Activated effector memory CD4-positive, alpha-beta T cell treated with anti-CD3 and anti-CD28 coated beads, Interleukin-2, amount 50 U/mL, for 16 hours (primary cell): ENCODE measurements at regions not wholly inside any gene's neighbourhood (a gene's known extent, or its start where the extent isn't known, plus 50 kb on each side); places are given as distances from the start of the nearest gene placed in this dataset.
"Not testable (repeated sequence)": the region's sequence is repeated elsewhere in the genome, so short reads cannot be mapped to it uniquely, and the experiment has no call there.

Source experiments
- DNase-seq: peaks from one replicate; pipeline ENCODE4 v3.0.0-alpha.2; 2020

DNA sequence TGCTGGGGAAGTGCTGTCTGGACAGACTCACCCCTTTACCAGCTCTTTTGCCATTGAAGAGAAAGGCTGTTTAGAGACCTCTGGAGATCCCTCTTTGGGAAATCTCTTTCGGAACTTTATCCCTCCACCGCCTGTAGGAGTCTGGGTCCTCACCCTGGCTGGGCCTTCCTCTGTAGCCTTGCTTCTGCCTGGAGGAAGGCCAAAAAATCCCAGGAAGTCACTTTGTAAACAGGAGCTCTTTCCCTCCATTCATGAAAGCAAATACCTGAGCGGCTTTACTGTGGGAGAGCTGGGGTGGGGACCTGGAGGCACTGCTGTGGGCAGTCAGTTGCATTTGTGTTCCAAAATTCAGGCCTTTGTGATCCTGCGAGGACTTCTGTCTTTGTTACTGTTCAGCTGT lies 126.2 kb downstream of the KLF6 start:
- DNase-seq, result no peak

DNA sequence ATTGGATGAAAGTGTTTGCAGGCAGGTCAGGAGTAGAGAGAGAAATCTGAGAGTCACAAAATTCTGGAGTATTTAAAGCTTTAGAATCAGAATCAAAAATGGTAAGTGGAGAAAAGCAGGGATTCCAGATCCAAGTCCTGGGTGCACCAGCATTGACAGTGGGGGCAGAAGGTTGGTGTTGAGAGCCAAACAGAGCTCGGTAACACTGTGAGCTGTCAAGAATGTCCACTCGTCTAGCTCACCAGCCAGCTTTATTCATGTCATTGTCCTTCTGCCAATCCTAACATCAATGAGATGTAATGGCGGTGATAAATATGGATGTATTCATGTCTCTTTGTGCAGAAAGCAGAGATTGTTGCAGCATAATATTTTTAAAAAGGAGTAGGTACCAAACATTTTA lies 128.8 kb downstream of the KLF6 start:
- no peak for DNase-seq

DNA sequence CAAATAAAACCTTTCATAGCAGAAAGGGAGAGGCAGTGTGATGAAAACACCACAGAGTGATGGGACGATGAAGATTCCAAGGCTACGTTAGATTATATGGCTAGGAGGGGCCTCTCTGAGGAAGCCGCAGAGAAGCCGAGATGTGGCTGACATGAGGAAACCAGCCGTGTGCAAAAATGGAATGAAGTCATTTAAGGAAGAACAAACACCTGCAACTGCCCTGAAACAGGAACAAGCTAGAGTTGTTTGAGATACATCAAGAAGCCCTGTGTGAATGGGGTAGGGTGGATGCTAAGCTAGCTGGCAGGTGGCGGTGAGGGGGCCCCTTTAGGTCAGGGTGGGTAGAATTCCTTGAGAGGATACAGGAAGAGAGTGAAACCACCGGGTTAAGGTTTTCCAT lies 129.5 kb downstream of the KLF6 start:
- no peak for DNase-seq

DNA sequence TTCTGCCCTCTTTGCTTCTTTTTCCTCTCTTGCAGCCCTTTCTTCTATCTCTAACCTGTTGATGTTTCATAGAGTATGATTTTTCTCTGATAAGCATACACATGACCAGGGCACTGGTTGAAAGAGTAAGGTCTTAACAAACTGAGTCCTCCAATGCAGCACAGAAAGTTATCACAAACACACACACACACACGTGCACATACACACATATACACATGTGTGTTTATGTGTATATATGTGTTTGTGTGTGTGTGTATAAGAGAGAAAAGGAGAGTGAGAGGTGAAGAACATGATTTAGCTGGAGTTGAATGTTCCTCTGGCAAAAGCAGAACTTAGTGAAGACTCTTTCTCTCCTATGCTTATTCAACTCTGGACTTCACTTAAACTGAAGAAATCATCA lies 130.0 kb downstream of the KLF6 start:
- no peak for DNase-seq

GRCh38 chr10:3654496-3654895 lies 130.5 kb downstream of the KLF6 start:
- no peak for DNase-seq

DNA sequence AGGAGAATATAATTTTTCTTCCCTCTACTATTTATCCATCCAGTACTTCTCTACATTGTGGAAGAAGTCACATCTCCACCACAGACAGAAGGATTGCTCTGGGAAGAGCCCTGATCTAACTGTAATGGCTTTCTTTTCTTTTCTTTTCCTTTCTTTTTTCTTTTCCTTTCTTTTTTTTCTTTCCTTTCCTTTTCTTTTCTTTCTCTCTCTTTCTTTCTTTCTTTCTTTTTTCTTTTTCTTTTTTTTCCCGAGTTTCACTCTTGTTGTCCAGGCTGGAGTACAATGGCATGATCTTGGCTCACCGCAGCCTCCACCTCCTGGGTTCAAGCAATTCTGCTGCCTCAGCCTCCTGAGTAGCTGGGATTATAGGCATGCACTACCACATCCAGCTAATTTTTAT lies 131.7 kb downstream of the KLF6 start:
- not testable (repeated sequence) for DNase-seq

GRCh38 chr10:3652886-3653285 lies 132.1 kb downstream of the KLF6 start:
- peak; percentile 78 for DNase-seq

GRCh38 chr10:3651969-3652653 lies 132.9 kb downstream of the KLF6 start:
- DNase-seq, result no peak

DNA sequence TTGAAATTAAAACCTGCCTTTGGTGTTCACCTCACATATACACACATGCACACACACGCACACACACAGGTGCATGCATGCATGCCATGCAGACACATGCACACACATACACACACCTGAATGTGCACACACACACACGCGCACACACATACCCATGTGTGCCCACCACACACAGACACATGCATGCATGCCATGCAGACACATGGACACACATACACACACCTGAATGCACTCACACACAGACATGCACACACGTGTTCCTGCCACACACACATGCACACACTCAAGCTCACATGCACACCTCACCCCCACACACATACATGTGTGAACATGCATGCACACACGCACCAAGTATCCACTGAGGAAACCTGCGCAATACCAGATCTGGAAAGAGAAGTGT lies 136.4 kb downstream of the KLF6 start:
- no peak for DNase-seq

DNA sequence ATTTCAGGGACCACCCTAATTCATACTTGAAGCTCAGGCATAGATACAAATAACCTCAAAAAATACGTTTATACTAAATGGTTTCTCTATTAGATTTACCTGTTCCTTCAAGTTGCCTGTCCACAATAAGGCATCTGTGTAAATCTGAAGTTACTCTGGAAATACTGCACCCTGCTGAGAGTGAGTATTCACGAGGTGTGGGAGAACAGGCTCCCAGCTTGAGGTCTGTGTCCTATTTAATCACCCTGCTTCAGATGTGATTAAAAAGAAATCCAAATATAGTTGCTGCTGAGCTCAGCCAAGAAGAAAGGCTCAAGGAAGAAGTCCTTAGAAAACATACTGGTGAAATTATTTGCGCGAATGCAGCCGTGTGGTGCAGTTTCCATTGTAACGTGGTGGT lies 136.8 kb downstream of the KLF6 start:
- DNase-seq, result no peak

- no peak for DNase-seq
Observed at GRCh38 chr10:3647074-3647473, 137.9 kb downstream of the KLF6 start.

- DNase-seq, result no peak
Observed at GRCh38 chr10:3645406-3645805, 139.6 kb downstream of the KLF6 start.

GRCh38 chr10:3640816-3641215 lies 144.2 kb downstream of the KLF6 start:
- DNase-seq, result no peak

DNA sequence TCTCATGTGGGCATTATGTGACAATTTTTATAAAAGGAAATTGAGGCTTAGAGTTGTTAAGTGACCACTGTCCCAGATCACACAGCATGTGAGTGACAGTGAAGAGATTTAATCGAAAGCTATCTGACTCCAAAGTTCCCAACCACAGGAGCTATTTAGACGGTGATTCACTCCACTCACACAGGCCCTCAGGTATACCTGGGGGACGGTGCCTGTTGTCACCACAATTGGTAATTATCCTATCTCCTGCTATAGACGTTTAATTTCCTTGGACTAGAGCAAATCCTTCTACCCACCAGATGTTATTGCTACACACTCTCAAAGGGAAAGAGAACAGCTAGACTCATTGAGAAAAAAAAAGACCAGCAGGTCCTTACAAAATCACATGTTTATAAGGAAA lies 145.5 kb downstream of the KLF6 start:
- DNase-seq, result no peak

- DNase-seq, result no peak
Observed at GRCh38 chr10:3636356-3637181, 148.4 kb downstream of the KLF6 start.

DNA sequence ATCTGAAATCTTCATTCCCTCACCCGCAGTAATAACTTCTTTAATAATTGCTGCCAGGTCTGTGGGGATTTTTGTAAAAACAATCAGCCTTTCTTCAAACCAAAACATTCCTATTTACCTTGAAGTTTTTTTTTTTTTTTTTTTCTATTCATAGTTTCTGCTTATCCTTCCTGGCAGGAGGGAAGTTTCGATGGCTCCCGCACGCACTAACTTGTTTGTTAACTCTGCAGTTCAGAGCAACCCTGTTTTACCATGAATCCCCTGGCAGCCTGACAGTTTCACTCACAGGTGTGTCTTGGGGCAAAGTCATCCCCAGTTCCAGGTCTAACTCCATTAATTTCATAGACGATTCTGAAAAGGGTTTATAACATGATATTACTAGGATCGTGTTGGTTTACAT lies 149.3 kb downstream of the KLF6 start:
- no peak for DNase-seq

GRCh38 chr10:3635211-3635671 lies 149.8 kb downstream of the KLF6 start:
- DNase-seq, result no peak

DNA sequence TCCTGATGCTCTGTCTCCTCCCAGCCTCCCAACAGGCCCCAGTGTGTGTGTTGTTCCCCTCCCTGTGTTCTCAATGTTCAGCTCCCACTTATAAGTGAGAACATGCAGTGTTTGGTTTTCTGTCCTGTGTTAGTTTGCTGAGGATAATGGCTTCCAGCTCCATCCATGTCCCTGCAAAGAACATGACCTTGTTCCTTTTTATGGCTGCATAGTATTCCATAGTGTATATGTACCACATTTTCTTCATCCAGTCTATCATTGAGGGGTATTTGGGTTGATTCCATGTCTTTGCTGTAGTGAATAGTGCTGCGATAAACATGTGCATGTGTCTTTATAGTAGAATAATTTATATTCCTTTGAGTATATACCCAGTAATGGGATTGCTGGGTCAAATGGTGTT lies 150.4 kb downstream of the KLF6 start:
- not testable (repeated sequence) for DNase-seq

GRCh38 chr10:3631701-3632330 lies 153.2 kb downstream of the KLF6 start:
- DNase-seq, result no peak

- DNase-seq, result no peak
Observed at GRCh38 chr10:3631291-3631690, 153.7 kb downstream of the KLF6 start.

DNA sequence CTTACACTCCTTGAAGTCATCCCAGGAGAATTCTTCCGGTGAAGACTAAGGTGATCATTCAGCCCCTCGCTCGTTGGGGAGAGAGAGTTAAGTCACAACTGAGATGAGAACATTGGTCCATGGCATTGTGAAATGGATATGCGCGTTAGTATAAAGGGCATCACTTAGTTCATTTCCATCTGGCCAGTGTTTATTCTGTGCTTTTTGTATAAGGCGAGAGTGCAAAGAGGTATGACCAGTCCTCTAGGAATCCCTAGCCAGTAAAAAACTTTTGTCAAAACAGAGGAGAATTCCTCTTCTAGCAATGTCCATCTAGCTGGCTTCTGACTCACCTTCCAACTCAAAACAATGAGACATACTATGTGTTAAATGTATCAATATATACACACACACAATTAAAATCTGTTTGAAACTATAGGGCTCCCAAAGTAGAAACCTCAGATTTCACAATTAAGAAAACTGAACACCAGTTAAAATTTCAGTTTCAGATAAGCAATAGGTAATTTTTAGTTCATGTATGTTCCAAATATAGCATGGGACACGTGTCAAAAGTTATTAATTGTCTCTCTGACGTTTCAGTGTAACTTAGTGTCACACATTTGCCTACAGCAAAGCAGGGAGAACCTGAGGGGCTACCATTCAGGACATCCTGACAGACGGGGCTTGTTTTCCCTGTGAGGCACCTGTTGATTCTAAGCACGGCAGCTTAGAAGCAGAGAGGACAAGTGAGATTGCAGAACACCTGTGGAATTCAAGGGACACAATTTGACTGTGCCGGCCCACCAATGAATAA lies 158.9 kb downstream of the KLF6 start:
- no peak for DNase-seq

DNA sequence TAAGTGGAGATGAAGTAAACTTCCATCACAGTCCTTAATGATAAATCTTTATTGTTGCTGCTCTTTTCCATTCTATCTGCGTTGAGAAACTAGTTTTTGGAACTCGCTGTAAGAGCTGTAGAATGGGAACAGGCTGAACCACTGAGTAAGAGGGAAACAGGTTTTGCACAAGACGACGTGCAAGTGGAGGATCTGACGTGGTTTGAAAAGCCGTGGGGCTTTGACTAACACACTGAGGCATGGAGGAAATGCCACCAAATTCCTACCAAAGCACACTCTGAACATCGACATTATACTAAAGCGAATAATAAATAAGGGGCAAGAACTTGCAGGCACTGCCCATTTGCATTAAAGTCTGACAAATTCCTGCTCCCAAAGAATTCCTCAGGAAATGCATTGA lies 160.6 kb downstream of the KLF6 start:
- no peak for DNase-seq

GRCh38 chr10:3623746-3624145 lies 161.3 kb downstream of the KLF6 start:
- no peak for DNase-seq
